ENCODE measurements at regions not wholly inside any gene's neighbourhood (a gene's known extent, or its start where the extent isn't known, plus 50 kb on each side); places are given as distances from the start of the nearest gene placed in this dataset.

GRCh38 chr13:47232516-47232915 is 335.7 kb upstream of the HTR2A start:
- no peak overlapping the region for H3K27ac ChIP-seq (ENCODE audit: control insufficient read depth, insufficient read depth, low read length)
- no peaks in the 10 kb centered on the region for H3K4me1 ChIP-seq (ENCODE audit: control insufficient read depth, extremely low read depth, insufficient read depth, low read length)
- H3K27me3 ChIP-seq (ENCODE audit: control insufficient read depth, extremely low read depth, insufficient read depth, low read length): no peaks in the 10 kb centered on the region
- TF ChIP-seq CTCF (optimal IDR thresholded peaks at IDR 0.05 in 1 of 3, IDR thresholded peaks at IDR 0.05 in 1 of 3, conservative IDR thresholded peaks at IDR 0.05 in 1 of 3; ENCODE audit: extremely low read depth in 1 of 3, insufficient read depth in 2 of 3, low read length in 3 of 3) (no peak), EZH2 (IDR thresholded peaks at IDR 0.05; ENCODE audit: low read length) (no peak)
- FAIRE-seq: no peak
- H3K9me3 ChIP-seq (ENCODE audit: control insufficient read depth, low read depth, low read length): no peaks in the 10 kb centered on the region
- H2AFZ ChIP-seq (ENCODE audit: control insufficient read depth, low read length): no peak overlapping the region
- H3K4me2 ChIP-seq (ENCODE audit: control insufficient read depth, extremely low read depth, insufficient read depth, low read depth, low read length): no peak overlapping the region
- DNase-seq (ENCODE audit: low read depth, low spot score): no peak
- dilution Hi-C loops (cut with MboI; ENCODE audit: extremely low pct_ligation_motif_present, low sequenced_read_pairs): no loop called here
- H3K9ac ChIP-seq (ENCODE audit: control insufficient read depth, extremely low read depth, insufficient read depth, low read length): no peak overlapping the region
- H3K36me3 ChIP-seq (ENCODE audit: control insufficient read depth in 2 of 2, extremely low read depth in 1 of 2, insufficient read depth in 2 of 2, low read length in 2 of 2): no peaks in the 10 kb centered on the region
- H3K79me2 ChIP-seq (ENCODE audit: control insufficient read depth, insufficient read depth, low read length): no peaks in the 10 kb centered on the region
- H4K20me1 ChIP-seq (ENCODE audit: control insufficient read depth, extremely low read depth, insufficient read depth, low read length): no peaks in the 10 kb centered on the region
- no peaks in the 10 kb centered on the region for H3K9me1 ChIP-seq (ENCODE audit: control insufficient read depth, extremely low read depth, insufficient read depth, low read length)
- H3K4me3 ChIP-seq (ENCODE audit: control insufficient read depth in 2 of 3, extremely low read depth in 1 of 3, insufficient read depth in 2 of 3, low read depth in 1 of 3, low read length in 3 of 3): no peak overlapping the region

GRCh38 chr13:47230155-47230554 is 333.3 kb upstream of the HTR2A start:
- dilution Hi-C loops (cut with MboI; ENCODE audit: extremely low pct_ligation_motif_present, low sequenced_read_pairs): no loop called here
- FAIRE-seq: no peak
- no peak for TF ChIP-seq CTCF (optimal IDR thresholded peaks at IDR 0.05 in 1 of 3, IDR thresholded peaks at IDR 0.05 in 1 of 3, conservative IDR thresholded peaks at IDR 0.05 in 1 of 3; ENCODE audit: extremely low read depth in 1 of 3, insufficient read depth in 2 of 3, low read length in 3 of 3)
- TF ChIP-seq EZH2 (IDR thresholded peaks at IDR 0.05; ENCODE audit: low read length): no peak

More at GRCh38 chr13:47230155-47230554, 333.3 kb upstream of the HTR2A start:
- no peak overlapping the region for H3K4me2 ChIP-seq (ENCODE audit: control insufficient read depth, extremely low read depth, insufficient read depth, low read depth, low read length)
- H3K27ac ChIP-seq (ENCODE audit: control insufficient read depth, insufficient read depth, low read length): no peak overlapping the region
- no peak overlapping the region for H3K9ac ChIP-seq (ENCODE audit: control insufficient read depth, extremely low read depth, insufficient read depth, low read length)
- H4K20me1 ChIP-seq (ENCODE audit: control insufficient read depth, extremely low read depth, insufficient read depth, low read length): no peaks in the 10 kb centered on the region
- H3K4me1 ChIP-seq (ENCODE audit: control insufficient read depth, extremely low read depth, insufficient read depth, low read length): no peaks in the 10 kb centered on the region
- H3K27me3 ChIP-seq (ENCODE audit: control insufficient read depth, extremely low read depth, insufficient read depth, low read length): no peaks in the 10 kb centered on the region
- no peaks in the 10 kb centered on the region for H3K9me1 ChIP-seq (ENCODE audit: control insufficient read depth, extremely low read depth, insufficient read depth, low read length)
- no peaks in the 10 kb centered on the region for H3K9me3 ChIP-seq (ENCODE audit: control insufficient read depth, low read depth, low read length)
- H2AFZ ChIP-seq (ENCODE audit: control insufficient read depth, low read length): no peak overlapping the region
- no peak overlapping the region for H3K4me3 ChIP-seq (ENCODE audit: control insufficient read depth in 2 of 3, extremely low read depth in 1 of 3, insufficient read depth in 2 of 3, low read depth in 1 of 3, low read length in 3 of 3)
- no peak for DNase-seq (ENCODE audit: low read depth, low spot score)
- H3K36me3 ChIP-seq (ENCODE audit: control insufficient read depth in 2 of 2, extremely low read depth in 1 of 2, insufficient read depth in 2 of 2, low read length in 2 of 2): no peaks in the 10 kb centered on the region
- H3K79me2 ChIP-seq (ENCODE audit: control insufficient read depth, insufficient read depth, low read length): no peaks in the 10 kb centered on the region
